K562 (cell line): ENCODE measurements at regions not wholly inside any gene's neighbourhood (a gene's known extent, or its start where the extent isn't known, plus 50 kb on each side); places are given as distances from the start of the nearest gene placed in this dataset.
A peak's percentile ranks its signal among the peaks of the same experiment; 100 is the strongest.

Source experiments
- EHMT2 ChIP-seq: fragments of 450-650 bp; IDR thresholded peaks from 2 replicates; pipeline ENCODE4 v1.6.1; 2018; ENCODE audit warnings: antibody characterized with exemption
- NONO ChIP-seq, 2 experiments: fragments of 200-400 bp in 1 of 2; fragments of 450-650 bp in 1 of 2; formaldehyde crosslinking in 1 of 2; IDR thresholded peaks; 2 replicates each; pipeline ENCODE4 v1.6.1; 2017; ENCODE audit warnings: low read depth in 2 of 2, mild to moderate bottlenecking in 2 of 2, moderate library complexity in 2 of 2, low read length in 1 of 2
- NR2C2 ChIP-seq, 2 experiments: fragments of 200-800 bp in 1 of 2; sonication (Bioruptor generic) in 1 of 2; sonication (generic) in 1 of 2; formaldehyde crosslinking in 1 of 2; IDR thresholded peaks; 2 replicates each; pipeline versions ENCODE4 v1.6.1 to v1.8.0; 2016 to 2022; ENCODE audit warnings: mild to moderate bottlenecking in 1 of 2, missing compliant biosample characterization in 1 of 2, missing genetic modification characterization in 1 of 2, missing genetic modification reagents in 1 of 2
- SMAD4 ChIP-seq: fragments of 250-450 bp; sonication (Bioruptor Pico); conservative IDR thresholded peaks from 2 replicates; pipeline ENCODE4 v1.8.0; 2021; ENCODE audit warnings: inconsistent platforms, mild to moderate bottlenecking, moderate library complexity
- XRCC5 ChIP-seq: fragments of 200-400 bp; formaldehyde crosslinking; IDR thresholded peaks from 2 replicates; pipeline ENCODE4 v1.6.1; 2017; ENCODE audit warnings: low read depth, mild to moderate bottlenecking, low read length
- TF ChIP-seq, protein P1 (sequence below): fragments of 200-600 bp; sonication (generic); IDR thresholded peaks from one replicate; pipeline ENCODE4 v1.6.1; 2012; ENCODE audit warnings: mild to moderate bottlenecking, low read depth, low read length, inconsistent platforms
- TF ChIP-seq, protein P2 (sequence below), 2 experiments: fragments of 200-800 bp in 1 of 2; sonication (Bioruptor generic) in 1 of 2; sonication (generic) in 1 of 2; formaldehyde crosslinking in 1 of 2; IDR thresholded peaks in 1 of 2; conservative IDR thresholded peaks in 1 of 2; 2 replicates each; pipeline versions ENCODE4 v1.5.0 to v1.6.1; 2016 to 2020; ENCODE audit warnings: missing compliant biosample characterization in 1 of 2, missing genetic modification characterization in 1 of 2, missing genetic modification reagents in 1 of 2

DNA sequence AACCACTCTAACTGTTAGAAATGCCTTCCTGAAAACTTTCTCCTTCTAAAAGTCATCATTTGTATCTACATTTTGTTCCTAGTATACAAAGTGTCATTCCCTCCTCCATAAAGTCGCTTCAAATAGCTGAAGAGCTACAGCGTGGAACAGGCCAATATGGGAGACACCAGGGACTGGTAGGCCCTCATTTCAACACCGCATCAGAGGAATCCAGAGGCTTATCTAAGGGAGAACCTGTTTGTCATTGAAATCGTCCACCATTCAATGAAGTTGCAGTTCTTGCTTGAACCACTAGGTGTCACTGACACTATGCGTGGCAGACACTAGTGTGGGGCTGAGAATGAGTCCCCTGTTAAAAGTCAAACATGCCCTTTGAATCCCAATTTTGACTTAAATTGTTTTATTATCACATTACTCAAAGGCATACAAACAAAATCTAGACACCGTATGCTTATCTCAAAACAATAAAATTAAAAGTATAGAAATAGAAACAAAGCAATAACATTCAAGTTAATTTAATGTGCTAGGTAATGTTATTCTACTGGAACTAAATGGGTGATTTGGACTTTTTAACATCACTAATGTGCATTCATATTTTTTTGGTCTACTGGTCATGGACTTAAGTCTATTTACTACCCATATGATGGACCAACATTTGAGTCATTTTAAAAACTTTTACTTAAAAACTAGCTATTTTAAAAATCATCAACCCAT is 182.3 kb downstream of the FCRL5 start (continued):
- TF ChIP-seq, protein P1, sequence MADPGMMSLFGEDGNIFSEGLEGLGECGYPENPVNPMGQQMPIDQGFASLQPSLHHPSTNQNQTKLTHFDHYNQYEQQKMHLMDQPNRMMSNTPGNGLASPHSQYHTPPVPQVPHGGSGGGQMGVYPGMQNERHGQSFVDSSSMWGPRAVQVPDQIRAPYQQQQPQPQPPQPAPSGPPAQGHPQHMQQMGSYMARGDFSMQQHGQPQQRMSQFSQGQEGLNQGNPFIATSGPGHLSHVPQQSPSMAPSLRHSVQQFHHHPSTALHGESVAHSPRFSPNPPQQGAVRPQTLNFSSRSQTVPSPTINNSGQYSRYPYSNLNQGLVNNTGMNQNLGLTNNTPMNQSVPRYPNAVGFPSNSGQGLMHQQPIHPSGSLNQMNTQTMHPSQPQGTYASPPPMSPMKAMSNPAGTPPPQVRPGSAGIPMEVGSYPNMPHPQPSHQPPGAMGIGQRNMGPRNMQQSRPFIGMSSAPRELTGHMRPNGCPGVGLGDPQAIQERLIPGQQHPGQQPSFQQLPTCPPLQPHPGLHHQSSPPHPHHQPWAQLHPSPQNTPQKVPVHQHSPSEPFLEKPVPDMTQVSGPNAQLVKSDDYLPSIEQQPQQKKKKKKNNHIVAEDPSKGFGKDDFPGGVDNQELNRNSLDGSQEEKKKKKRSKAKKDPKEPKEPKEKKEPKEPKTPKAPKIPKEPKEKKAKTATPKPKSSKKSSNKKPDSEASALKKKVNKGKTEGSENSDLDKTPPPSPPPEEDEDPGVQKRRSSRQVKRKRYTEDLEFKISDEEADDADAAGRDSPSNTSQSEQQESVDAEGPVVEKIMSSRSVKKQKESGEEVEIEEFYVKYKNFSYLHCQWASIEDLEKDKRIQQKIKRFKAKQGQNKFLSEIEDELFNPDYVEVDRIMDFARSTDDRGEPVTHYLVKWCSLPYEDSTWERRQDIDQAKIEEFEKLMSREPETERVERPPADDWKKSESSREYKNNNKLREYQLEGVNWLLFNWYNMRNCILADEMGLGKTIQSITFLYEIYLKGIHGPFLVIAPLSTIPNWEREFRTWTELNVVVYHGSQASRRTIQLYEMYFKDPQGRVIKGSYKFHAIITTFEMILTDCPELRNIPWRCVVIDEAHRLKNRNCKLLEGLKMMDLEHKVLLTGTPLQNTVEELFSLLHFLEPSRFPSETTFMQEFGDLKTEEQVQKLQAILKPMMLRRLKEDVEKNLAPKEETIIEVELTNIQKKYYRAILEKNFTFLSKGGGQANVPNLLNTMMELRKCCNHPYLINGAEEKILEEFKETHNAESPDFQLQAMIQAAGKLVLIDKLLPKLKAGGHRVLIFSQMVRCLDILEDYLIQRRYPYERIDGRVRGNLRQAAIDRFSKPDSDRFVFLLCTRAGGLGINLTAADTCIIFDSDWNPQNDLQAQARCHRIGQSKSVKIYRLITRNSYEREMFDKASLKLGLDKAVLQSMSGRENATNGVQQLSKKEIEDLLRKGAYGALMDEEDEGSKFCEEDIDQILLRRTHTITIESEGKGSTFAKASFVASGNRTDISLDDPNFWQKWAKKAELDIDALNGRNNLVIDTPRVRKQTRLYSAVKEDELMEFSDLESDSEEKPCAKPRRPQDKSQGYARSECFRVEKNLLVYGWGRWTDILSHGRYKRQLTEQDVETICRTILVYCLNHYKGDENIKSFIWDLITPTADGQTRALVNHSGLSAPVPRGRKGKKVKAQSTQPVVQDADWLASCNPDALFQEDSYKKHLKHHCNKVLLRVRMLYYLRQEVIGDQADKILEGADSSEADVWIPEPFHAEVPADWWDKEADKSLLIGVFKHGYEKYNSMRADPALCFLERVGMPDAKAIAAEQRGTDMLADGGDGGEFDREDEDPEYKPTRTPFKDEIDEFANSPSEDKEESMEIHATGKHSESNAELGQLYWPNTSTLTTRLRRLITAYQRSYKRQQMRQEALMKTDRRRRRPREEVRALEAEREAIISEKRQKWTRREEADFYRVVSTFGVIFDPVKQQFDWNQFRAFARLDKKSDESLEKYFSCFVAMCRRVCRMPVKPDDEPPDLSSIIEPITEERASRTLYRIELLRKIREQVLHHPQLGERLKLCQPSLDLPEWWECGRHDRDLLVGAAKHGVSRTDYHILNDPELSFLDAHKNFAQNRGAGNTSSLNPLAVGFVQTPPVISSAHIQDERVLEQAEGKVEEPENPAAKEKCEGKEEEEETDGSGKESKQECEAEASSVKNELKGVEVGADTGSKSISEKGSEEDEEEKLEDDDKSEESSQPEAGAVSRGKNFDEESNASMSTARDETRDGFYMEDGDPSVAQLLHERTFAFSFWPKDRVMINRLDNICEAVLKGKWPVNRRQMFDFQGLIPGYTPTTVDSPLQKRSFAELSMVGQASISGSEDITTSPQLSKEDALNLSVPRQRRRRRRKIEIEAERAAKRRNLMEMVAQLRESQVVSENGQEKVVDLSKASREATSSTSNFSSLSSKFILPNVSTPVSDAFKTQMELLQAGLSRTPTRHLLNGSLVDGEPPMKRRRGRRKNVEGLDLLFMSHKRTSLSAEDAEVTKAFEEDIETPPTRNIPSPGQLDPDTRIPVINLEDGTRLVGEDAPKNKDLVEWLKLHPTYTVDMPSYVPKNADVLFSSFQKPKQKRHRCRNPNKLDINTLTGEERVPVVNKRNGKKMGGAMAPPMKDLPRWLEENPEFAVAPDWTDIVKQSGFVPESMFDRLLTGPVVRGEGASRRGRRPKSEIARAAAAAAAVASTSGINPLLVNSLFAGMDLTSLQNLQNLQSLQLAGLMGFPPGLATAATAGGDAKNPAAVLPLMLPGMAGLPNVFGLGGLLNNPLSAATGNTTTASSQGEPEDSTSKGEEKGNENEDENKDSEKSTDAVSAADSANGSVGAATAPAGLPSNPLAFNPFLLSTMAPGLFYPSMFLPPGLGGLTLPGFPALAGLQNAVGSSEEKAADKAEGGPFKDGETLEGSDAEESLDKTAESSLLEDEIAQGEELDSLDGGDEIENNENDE, result no peak
- TF ChIP-seq EHMT2 (peak; percentile 56; the same call in 1 of the 2 replicates), NONO (IDR thresholded peaks at IDR 0.05; ENCODE audit: low read depth in 2 of 2, low read length in 1 of 2) (0 out of 4 replicates have a peak, but pooled peaks of 1 of the 2 experiments have one; percentile 11), XRCC5 (no peak), NR2C2 (CRISPR knock-in tag; IDR thresholded peaks at IDR 0.05) (no peak), NR2C2 (tag; IDR thresholded peaks at IDR 0.05) (no peak), SMAD4 (CRISPR knock-in tag) (0 out of 2 replicates have a peak, but pooled peaks have one; percentile 37)
- TF ChIP-seq, protein P2, sequence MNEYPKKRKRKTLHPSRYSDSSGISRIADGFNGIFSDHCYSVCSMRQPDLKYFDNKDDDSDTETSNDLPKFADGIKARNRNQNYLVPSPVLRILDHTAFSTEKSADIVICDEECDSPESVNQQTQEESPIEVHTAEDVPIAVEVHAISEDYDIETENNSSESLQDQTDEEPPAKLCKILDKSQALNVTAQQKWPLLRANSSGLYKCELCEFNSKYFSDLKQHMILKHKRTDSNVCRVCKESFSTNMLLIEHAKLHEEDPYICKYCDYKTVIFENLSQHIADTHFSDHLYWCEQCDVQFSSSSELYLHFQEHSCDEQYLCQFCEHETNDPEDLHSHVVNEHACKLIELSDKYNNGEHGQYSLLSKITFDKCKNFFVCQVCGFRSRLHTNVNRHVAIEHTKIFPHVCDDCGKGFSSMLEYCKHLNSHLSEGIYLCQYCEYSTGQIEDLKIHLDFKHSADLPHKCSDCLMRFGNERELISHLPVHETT (CRISPR knock-in tag; conservative IDR thresholded peaks at IDR 0.05 in 1 of 2, IDR thresholded peaks at IDR 0.05 in 1 of 2), result peak in 1 of 2 experiments; percentile 27; a peak in 1 of 4 replicates
